ENCODE measurements at regions not wholly inside any gene's neighbourhood (a gene's known extent, or its start where the extent isn't known, plus 50 kb on each side); places are given as distances from the start of the nearest gene placed in this dataset.

- no peak overlapping the region for H3K27ac ChIP-seq
- TF ChIP-seq CTCF (conservative IDR thresholded peaks at IDR 0.05) = no peak
Observed at GRCh38 chr12:104870797-104871196, 87.3 kb downstream of the SLC41A2 start.

- TF ChIP-seq CTCF (conservative IDR thresholded peaks at IDR 0.05) = no peak
- no peak overlapping the region for H3K27ac ChIP-seq
Observed at GRCh38 chr12:104866291-104866690, 91.8 kb downstream of the SLC41A2 start.

- no peak for TF ChIP-seq CTCF (conservative IDR thresholded peaks at IDR 0.05)
- H3K27ac ChIP-seq = no peak overlapping the region
Observed at GRCh38 chr12:104865080-104865479, 93.0 kb downstream of the SLC41A2 start.

GRCh38 chr12:104864668-104865067 is 93.4 kb downstream of the SLC41A2 start:
- H3K27ac ChIP-seq = no peak overlapping the region
- no peak for TF ChIP-seq CTCF (conservative IDR thresholded peaks at IDR 0.05)

GRCh38 chr12:104863296-104863948 is 94.7 kb downstream of the SLC41A2 start:
- no peak for TF ChIP-seq CTCF (conservative IDR thresholded peaks at IDR 0.05)
- no peak overlapping the region for H3K27ac ChIP-seq

- no peak for TF ChIP-seq CTCF (conservative IDR thresholded peaks at IDR 0.05)
Observed at GRCh38 chr12:104858611-104859543, 99.2 kb downstream of the SLC41A2 start.

GRCh38 chr12:104856531-104856930 is 101.6 kb downstream of the SLC41A2 start:
- TF ChIP-seq CTCF (conservative IDR thresholded peaks at IDR 0.05) = no peak
- no peak overlapping the region for H3K27ac ChIP-seq

More at GRCh38 chr12:104858611-104859543, 99.2 kb downstream of the SLC41A2 start:
- H3K27ac ChIP-seq = no peak overlapping the region
